Activated naive CD4-positive, alpha-beta T cell treated with anti-CD3 and anti-CD28 coated beads, Interleukin-2, amount 50 U/mL, for 16 hours (primary cell): ENCODE measurements at regions not wholly inside any gene's neighbourhood (a gene's known extent, or its start where the extent isn't known, plus 50 kb on each side); places are given as distances from the start of the nearest gene placed in this dataset.

Experiments
- DNase-seq: peaks from one replicate; pipeline ENCODE4 v3.0.0-alpha.2; 2020

DNA sequence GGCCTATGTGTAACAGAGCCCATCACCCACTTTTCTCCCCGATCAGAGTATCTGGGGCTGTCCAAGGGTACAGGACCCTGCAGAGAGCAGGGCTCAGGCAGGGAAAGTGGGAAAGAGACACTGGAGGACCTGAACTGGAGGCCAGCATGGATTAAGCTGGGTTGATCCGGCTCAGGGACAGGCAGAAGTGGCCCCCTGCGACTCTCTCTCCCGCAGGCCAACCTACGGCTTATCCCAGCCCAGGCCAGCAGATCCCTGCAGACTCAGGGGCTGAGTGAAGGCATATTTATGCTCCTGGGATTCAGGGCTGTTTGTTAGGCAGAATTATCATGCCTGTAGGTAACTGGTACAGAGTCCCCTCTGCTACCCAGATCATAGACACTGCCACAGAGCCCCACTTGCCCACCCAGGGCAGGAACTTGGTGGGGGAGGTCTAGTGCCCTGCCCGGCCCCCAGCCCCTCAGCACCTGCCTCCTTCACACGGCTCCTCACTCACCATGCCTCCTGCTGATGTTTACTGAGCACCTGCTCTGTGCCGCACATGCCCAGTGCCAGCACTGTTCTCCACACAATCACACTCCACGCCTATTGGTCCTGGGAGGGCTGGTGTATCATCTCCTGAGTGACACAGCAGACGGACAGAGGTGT, 87.3 kb downstream of the ADRA2C start:
- DNase-seq = no peak

DNA sequence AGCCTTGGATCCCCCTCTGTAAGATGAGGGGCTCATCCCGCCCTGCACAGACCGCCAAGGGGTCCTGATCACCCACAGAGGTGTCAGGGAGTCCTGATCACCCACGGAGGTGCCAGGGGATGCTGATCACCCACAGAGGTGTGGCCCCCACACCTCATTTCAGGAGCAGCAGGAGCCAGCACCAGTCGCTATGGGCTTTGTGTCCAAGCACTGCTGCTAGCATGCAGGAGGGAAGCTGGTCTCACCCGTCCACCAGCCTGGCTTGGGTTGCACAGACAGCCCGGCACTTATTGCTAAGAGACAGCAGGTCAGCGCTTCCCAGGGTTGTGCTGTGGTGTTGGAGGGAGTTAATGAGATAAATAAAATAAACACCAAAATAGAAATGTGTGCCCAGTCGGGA, 88.5 kb downstream of the ADRA2C start:
- DNase-seq = no peak

DNA sequence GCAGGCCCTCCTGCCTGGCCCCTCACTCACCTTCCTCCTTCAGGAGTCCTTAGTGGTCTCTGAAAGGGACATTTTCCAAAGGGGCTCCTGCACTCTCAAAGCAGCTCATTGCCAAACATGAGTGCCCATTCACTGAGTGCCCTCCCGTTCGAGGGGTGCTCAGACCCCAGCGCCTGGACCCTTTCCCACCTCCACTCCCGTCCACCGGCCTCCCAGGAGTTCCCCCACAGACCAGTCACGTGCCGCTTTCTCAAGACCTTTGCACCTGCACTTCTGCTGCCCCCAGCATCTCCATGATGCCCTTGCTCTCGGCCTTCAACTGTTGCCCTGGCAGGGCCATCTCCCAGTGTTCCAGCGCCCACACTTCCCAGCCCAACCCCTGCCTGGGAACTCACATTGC, 89.5 kb downstream of the ADRA2C start:
- no peak for DNase-seq

DNA sequence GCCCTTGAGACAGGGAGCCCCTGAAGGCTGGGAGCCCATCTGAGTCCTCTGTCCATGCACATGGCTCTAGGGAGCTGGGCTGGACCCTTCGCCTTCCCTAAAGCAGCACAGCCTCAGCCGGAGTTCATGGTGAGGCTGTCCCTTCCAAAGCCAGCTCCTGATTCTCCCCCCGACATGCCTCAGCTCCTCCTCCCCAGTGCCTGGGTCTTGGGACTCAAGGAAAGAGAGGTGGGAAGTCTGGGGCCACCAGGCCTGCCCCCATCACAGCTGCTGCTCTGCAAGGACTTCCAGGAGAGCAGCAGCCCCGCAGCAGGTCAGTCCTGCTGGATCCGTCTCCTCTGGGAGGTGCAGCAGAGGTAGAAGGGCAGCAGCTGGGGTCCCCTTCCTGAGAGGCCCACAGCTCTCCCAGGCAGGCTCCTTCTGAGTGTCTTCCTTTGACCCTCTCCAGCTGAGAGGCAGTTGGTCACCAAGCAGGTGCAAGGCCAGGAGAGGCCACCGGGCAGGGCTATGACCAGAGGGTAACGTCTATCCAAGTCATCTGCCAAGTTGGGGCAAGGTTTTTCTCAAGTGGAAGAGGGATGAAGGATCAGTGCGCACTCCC, 90.5 kb downstream of the ADRA2C start:
- no peak for DNase-seq

DNA sequence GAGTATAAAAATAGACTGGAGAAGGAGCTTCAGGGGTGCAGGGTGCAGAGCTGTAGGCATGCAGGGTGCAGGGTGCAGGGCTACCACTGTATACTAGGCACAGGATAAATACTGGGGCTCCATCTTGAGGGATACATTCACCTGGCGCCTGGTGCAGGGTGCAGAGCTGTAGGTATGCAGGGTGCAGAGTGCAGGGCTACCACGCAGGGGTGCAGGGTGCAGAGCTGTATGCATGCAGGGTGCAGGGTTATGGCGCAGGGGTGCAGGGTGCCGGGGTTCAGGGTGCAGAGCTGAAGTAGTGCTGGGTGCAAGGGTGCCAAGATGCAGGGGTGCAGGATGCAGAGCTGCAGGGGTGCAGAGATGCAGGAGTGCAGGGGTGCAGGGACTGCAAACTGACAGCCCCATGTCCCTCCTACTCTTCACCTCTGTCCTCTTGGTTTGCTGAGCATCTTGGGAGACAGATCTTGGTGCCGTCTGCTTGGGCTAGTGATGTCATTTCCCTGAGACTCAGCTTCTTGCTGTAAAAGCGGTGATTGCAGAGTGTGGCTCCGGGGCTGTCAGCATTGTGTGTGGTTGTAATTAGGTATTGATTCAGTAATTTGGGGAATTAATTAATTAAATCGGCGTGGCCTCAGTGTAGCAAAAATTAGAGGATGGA, 91.2 kb downstream of the ADRA2C start:
- DNase-seq = no peak

DNA sequence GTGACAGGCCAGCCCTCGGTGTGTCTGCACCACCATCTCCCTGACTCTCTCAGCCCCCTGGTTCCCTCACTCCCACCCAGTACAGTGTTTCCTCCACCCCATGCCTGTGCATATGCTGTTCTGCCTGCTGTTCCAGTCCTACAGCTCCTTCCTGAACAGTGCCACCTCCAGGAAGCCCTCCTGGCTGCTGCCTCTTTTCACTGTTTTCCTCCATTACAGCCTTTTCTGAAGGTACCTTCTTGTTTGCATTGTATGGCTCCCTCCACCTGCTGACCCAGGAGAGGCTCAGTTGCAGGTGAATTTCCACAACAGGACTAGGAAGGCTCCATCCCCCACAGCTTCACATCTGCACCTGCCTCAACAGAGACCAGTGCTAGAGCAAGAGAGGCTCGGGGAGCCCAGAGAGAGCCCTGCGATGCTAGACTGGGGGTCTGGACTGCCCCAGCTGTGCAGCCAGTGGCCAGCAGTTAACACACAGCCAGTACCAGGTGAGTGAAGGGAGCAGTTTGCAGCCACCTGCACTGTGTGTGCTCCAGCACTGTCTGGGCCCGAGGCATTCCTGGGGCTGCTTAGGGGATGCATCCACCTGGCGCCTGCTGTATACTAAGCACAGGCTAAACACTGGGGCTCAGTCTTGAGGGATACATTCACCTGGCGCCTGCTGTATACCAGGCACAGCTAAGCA, 92.0 kb downstream of the ADRA2C start:
- no peak for DNase-seq

DNA sequence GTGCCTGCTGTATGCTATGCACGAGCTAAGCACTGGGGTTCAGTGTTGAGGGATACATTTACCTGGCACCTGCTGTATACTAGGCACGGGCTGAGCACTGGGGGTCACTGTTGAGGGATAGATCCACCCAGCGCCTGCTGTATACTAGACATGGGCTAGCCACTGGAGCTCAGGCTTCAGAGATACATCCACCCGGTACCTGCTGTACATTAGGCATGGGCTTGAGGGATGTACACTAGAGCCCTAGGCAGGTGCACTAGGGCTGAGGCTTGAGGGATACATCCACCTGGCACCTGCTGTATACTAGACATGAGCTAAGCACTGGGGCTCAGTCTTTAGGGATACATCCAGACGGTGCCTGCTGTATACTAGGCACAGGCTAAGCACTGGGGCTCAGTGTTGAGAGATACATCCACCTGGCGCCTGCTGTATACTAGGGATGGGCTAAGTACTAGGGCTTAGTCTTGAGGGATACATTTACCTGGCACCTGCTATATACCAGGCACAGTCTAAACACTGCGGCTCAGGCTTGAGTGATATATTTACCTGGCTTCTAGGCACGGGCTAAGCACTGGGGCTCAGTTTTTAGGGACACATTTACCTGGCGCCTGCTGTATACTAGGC, 92.7 kb downstream of the ADRA2C start:
- DNase-seq = no peak

DNA sequence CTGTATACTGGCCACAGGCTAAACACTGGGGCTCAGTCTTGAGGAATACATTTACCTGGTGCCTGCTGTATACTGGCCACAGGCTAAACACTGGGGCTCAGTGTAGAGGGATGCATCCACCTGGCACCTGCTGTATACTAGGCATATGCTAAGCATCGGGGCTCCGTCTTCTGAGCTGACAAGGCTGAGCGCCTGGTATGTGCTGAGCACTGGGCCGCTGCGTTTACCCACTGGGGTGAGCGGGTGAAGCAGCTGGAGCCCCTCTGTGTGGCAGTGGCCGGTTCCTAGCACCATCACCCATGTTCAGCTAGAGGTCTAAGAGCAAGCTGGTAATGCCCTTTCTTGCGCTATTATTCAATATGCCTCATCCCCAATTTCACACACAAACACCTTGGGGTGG, 93.4 kb downstream of the ADRA2C start:
- no peak for DNase-seq

DNA sequence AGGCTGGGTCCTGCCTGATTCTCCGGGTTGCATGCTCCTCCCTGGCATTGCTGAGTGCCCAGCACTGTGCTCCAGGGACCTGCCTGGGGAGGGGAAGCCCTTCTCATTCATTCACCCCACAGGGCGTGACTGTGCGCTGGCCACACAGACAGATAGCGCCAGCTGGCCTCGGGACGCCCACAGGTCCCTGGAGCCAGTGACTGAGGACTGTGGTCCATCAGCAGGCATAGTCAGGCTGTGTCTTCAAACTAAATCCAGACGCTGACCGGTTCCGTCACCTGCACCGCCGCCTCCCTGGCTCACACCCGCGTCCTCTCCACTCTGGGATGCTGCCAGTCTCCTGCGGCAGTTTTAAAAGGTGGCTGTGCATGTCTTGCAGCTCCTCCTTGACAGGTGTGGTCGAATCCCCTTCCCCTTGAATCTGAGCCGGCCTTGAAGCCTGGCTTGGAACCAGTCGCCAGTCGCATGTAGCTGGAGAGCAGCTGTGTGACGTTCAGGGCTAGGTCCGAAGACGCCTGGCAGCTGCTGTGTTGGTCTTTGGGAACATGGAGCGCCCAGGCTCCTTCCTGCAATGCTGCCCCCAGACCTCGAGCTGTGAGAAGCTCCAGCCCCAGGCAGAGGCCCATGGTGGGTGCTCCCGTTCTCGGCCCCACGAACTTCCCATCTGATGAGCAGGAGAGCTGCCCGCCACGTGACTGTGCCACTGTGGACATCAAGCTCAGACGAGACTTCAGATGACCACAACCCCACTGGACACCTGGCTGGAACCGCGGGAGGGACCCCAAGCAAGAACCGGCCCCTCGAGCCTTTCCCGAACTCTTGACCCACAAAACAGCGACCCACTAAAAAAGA, 94.1 kb downstream of the ADRA2C start:
- no peak for DNase-seq

DNA sequence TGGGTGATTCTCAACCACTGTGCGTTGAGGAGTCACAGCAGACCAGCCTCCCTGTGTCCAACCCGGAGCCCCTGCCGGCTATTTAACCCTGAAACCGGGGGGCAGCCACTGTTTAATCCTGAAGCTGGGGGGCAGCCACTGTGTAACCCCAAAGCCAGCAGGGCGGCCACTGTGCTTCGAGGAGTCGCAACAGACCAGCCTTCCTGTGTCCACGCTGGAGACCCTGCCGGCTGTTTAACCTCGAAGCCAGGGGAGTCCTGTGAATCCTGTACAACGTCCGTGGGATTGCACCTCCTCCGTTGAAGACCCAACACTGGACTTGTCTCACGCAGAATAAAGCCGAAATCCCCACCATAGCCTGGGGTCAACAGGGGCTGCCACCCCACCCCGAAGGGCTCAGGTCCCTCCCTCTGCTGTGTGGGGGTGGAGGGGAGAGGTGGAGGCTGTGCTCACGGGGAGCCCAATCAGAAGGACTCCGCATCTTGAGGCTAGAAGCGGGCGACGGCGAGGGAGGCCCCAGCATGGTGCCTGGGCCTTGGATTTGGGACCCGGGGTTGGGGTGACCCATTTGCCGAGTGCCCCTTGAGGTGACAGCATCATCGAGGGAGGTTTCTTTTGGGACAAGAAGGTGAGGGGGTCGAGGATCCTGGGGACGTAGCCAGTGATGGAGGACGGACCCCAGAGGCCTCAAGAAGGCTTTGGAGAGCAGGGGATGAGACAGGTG, 94.9 kb downstream of the ADRA2C start:
- DNase-seq = peak; percentile 8

DNA sequence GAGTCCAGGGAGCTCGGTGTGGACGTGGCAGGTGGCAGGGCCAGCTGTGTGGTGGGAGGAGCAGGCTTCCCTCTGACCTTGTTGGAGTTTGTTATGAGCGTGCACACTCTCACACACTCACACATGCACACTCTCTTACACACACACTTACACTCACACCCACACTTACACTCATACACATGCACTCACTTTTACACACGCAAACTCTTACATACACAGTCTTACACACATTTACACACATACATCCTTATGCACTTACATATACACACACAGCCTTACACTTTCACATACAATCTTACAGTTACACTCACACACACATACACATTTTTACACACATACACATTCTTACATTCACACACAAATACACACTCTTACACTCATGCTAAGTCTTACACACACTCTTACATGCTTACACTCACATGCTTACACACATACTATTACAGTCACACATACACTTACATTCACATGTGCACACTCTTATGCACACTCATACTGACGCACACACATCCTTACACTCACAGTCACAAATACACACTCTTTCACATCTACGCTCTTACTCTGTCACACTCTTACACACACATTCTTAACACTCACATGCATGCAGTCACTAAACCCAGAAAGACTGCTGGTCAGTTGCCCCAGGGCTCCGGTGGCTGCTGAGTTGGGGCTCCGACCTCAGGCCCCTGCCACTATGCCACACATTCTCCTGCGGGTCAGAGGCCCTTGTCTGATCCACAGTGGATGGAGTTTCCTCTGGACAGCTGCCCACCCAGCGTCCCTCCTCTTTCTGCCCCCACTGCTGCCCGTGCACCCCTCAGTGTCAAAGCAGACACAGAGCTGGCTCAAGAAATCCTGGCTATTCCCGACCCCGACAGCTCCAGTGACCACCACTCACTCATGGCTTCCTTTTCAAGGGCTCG, 95.8 kb downstream of the ADRA2C start:
- no peak for DNase-seq

DNA sequence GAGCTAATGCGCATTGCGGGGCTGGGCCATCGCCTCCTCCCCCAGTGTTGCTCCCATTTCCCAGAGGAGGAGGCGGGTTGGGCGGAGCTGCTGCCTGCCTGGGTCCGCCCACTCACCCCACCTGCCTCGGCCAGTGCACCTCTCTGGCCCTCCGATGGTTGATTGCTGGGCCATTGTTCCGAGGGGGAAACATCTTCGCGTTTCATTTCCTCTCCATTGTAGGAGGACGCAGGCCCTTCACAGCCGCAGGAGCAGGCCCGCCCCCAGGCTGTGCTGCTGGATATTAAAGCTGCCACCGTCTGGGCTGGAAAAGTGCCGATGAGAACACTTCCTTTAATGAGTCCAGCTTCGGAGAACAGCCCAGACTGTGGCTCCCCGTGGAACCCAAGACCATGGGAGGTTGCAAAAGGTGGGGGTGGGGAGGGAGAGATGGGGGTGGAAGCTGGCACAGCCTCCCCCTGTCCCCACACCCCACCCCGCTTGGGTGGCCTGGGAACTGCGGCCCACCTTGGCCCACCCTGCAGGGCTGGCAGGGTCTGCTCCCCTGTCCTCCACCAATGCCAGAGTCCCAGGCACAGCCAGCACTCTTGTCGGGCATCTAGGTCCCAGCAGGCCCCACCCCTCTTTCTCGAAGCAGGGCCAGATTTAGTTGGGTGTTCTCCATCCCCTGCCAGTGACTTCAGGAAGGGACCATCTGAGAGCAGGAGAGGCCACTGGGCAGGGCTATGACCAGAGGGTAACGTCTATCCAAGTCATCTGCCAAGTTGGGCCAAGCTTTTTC, 96.6 kb downstream of the ADRA2C start:
- DNase-seq = peak; percentile 3

DNA sequence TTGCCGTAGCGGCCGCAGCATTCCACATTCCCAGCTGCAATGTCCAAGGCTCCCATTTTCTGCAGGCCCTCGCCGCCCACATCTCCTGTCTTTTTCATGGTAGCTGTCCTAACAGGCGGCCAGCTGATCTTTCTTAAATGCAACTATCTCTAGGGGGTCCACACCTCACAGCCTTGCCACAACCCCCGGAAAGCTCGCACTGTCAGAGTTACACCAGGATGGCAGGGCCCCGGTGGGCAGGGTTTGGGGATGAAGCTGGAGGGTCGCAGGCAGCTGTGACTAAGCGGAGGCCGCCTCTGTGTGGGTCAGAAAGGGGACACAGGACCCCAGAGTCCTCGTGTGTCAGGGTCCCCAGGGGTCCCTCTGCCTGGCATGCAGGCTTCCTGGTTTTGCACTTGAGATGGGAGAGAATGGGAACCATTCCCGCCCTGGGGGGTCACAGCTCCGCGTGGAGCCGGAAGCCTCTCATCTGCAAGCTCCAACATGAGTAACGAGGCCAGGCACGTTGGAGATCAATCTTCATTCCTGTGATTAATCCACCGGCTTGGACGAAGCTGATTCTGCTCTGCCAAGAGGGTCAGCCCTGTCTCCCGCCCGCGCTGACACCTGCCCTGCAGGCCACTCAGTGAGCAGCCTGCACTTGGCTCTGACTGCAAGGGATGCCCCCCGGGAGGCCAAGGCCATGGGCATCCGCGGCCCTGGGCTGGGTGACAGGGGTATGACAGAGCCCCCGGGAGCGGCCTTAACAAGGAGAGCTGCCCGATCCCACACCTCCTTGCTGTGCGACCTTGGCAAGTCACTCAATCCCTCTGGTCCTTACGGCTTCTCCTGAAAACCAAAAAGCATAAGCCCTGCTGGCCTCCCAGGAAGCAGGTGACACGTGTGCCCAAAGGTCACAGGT, 97.9 kb downstream of the ADRA2C start:
- DNase-seq = peak; percentile 4

DNA sequence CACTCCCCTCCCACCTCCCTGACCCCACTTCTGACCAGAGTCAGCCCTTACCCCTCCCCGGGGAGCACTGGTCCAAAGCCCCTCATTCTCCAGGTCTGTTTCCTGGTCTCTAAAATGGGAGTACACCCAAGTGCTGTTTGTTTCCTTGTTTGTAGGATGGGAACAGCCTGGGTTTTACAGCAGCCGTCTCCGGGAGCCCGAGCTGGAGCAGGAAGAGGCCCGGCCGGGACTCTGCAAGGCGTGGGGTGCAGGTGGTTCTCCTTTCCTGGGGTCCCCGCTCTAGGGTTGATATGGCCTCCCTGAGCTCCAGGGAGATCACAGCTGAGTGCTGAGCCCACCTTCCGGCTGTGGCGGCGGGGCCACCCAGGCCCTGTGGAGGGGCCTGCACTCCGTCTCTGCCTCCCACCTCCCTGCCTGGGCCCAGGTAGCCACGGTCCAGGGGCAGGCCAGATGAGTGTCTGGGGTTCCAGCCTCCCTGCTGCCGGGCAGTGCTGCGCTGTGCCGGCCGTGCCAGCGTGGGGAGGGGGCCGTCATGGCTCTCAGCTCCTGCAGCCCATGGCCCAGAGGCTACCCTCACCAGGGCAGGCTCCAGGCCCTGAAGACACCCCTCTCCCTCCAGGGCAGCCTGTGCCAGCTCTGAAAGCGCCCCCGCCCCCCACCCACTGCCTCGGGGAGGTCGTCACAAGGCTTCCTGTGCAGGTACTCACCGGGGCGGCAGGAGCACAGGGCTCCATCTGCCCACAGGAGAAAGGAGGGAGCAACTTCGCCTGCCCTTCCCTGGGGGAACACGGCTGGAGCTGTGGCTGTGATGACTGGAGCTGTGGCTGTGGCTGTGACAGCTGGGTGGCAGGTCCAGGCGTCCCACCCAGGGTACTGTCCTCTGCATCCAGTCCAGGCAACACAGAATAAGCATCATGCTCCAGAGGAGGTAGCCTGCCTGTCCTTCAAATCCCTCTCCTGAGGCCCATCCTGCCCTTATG, 98.8 kb downstream of the ADRA2C start:
- peak; percentile 9 for DNase-seq

DNA sequence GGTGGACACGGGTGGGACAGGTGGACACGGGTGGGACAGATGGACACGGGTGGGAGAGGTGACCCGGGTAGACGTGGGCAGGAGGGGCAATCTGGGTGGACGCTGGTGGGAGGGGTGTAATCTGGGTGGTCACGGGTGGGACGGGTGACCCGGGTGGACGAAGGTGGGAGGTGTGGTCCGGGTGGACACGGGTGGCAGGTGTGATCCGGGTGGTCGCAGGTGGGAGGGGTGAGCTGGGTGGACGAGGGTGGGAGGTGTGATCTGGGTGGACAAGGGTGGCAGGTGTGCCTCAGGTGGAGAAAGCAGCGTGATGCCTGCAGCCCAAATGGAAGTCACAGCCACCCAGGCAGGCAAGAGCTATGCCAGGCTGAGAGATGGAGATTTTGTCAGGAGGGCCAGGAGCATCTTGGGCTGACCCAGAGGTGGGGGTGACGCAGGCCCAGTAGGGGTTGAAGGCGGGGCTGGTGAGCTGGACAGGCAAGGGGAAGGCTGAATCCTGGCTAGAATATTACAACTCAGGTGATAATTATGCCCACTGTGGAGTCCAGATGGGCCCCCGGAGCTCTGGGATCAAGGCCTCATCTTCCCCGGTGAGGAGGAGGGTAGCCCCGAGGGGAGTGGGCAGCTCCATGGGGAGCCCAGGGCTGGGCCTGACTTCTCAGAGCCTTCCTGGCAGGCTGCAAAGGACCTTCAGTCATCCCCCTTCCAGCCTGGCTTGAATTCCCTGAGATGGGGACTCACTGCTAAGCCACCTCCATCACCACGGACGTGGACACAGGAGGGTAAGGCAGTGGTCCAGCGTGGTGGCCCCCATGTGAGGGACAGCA, 100.0 kb downstream of the ADRA2C start:
- peak; percentile 10 for DNase-seq

DNA sequence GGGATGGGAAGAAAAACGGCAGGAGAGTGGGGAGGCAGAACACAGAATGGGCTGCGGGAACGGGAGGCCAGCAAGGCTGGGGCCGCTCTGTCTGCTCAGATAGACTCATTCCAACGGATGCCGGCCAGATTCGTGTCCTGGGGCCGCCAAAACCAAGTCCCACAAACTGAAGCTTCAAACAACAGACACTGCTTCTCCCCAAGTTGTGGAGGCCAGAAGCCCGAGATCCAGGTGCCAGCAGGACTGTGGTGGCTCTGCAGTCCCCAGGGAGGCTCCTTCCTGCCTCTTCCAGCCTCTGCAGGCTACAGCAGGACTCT, 100.6 kb downstream of the ADRA2C start:
- DNase-seq = peak; percentile 5
